Ureter (tissue), 1 donor: ENCODE measurements at regions not wholly inside any gene's neighbourhood (a gene's known extent, or its start where the extent isn't known, plus 50 kb on each side); places are given as distances from the start of the nearest gene placed in this dataset.
A peak's percentile ranks its signal among the peaks of the same experiment; 100 is the strongest.

Experiments used
- DNase-seq: peaks from one replicate; pipeline ENCODE4 v3.0.0-alpha.2; 2020; ENCODE audit warnings: low spot score
- donor health status: DM: yes; HTN: yes; CAD: no.

DNA sequence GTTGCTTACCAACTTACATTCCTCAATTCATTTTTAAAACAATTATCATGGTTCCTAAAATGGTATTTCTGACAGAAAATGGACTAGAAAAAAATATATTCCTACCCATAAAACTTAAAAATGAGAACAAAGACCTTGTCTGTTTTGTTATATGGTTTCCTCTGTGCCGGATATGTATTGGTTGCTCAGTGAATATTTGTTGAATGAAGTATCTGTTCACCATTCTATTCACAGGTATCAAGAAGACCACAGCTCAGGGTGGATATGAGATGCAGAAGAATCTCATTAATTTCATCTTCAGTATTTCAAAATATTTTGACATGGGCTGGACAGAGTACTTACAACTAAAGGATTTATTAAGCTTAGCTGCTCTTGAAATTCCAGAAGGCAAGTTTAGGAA, 58.1 kb downstream of the TUSC7 start:
- DNase-seq, result no peak

GRCh38 chr3:116770815-116771450, 61.4 kb downstream of the TUSC7 start:
- DNase-seq, result peak; percentile 64

- no peak for DNase-seq
Observed at GRCh38 chr3:116776880-116777785, 67.6 kb downstream of the TUSC7 start.

GRCh38 chr3:116785226-116785625, 75.6 kb downstream of the TUSC7 start:
- no peak for DNase-seq

DNA sequence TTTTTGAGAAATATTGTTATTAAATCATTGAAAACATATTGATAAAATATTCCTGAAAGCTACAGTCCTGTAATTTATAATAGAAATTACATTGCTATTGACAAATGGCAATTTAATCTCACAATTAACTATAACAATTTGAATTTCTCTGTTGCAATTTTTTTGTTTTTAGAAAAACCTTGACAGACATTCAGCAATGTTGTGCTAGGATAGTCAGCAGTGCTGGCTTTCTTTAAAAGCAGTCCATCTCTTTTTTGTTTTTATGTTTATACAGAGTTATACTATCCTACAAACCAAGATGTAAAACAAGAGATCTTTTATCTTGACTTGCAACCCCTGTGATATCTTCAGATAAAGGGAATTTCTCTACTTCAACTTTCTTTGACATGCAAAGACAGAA, 93.1 kb downstream of the TUSC7 start:
- DNase-seq, result no peak

DNA sequence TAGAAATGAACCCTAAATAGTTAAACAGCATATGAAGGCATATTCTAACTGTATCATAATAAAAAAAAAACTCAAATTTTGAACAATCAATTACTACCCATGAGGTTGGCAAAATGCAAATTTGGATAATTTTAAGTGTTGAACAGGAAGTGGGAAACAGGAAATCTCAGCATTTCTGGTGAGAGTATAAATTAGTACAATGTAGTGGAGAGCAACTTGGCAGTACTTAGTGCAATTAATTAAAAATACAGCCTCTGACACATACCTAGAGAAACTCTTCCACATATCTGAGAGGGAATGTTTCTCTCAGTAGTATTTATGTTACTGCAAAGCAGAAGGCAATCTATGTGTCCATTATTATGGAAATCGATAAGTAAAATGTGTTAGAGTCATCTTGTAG, 96.8 kb downstream of the TUSC7 start:
- DNase-seq, result no peak

GRCh38 chr3:116808725-116809124, 99.1 kb downstream of the TUSC7 start:
- no peak for DNase-seq

- no peak for DNase-seq
Observed at GRCh38 chr3:116809208-116809607, 99.6 kb downstream of the TUSC7 start.

DNA sequence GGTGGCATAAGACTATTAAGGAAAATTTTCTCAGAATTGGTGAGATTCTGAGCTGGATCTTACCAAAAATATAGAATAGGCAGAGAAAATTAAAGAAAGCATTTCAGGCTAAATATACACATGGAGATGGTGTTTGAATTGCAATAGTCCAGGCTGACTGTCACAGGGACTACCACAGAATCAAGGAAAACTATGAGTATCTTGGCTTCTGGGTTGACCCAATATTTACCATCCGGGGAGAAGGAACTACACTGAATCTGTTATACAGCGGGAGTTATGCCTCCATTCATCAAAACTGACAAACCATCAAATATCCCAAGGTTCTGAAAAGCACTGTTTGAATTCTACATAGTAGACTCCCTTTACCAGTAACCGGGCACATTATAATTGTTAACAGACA, 102.2 kb downstream of the TUSC7 start:
- no peak for DNase-seq

DNA sequence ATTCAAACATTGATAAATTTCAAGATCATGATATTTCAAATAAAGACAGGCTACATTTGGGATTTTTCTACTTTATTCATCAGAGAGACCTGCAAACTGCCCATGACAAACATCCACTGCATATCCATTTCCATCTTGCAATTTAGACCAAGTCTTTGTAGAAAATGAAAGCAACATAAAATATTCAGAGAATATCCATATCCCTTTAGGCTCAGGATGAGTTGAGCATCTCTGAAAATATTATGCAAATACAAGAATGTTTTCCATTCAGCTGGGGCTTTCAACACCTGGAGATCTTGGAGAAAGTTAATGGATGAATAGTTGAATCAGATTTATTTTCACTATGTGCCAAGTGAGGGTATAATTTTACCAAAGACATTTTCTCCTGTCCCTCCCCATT, 103.4 kb downstream of the TUSC7 start:
- no peak for DNase-seq

DNA sequence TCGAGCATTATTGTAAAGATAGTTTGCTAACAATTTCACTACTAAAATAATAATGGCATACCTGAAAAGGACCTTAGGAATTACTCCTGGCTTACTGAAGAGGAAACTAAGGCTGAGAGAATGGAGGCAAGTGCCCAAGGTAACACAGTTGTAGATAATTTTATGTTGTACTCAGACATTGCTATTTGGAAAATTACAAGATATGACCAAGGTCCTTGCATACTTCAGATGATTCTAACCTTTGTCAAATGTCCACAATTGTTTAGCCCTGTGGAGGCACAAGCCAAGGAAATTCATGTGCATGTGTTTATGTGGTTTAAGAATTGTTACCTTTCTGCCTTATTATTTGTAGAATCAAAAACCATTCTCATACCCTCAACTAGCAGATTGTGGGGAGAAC, 105.7 kb downstream of the TUSC7 start:
- no peak for DNase-seq

DNA sequence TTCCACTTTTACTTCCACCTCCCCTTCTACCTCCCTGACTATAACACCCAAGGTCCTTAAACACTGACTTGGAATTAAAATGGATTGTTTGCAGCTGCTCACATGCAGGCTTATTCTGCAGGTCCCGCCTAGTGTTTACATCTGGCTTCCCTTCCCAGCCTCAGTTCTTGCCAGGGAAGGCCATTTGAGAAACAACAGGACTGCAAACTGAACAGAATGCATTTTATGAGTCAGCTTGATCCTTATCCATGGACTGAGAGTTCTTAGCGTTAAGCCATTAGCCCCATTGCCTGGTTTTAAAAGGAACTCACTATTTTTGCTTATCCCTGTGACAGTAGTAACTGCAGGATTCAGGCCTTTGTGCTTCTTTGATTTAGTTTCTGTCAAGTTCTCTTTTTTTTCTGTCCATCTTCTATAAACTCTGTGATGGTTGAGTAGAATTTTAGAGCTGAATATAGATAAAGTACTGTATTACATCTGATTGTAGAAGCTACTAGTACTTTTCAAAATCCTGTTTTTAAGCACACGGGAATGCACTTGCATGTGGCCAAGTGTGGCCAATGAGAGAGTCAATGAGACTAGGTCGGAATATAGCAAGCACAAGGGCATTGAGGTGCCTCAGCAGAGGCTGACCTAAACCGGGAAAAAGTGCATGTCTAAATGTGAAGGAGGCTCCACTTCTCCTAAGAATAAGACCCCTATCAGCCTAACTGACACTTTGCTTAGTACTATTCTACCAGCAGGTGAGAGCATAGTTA, 106.4 kb downstream of the TUSC7 start:
- DNase-seq, result peak; percentile 42

DNA sequence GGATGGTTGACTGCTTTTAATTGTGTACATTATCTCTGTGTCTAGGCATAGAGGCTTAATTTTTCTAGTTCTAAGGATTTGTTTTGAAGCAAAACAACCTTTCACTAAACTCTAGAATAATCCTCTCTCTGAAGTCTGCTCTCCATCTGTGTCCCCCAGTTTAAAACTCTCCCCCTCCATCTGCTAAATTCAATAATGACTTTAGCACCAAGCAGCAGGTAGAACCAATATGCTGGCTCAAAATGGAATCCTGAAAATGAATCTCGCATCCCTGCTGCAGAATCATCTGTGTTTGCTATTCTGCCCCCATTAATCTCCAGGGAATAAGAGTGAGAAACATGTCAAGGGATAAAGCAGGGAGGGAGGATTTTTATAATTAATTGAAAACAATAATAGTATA, 111.8 kb downstream of the TUSC7 start:
- DNase-seq, result no peak

DNA sequence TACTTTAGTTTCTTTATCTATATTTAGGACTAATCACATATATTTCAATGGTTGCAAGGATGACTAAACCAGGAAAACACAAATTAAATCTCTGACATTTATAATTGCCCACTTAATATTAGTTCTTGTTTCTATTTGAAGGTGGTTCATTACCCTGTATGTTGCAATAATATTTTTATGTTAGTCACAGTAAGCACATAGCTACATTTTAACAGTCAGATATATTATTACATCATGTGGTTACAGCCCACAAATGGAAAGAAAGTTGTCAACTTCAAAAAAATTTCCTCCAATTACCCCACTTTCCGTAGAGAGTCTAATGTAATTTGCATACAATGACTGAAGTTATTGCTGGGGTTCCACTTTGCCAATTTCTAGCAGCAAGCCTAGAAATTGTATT, 114.6 kb downstream of the TUSC7 start:
- no peak for DNase-seq

- no peak for DNase-seq
Observed at GRCh38 chr3:116833202-116833601, 123.6 kb downstream of the TUSC7 start.

DNA sequence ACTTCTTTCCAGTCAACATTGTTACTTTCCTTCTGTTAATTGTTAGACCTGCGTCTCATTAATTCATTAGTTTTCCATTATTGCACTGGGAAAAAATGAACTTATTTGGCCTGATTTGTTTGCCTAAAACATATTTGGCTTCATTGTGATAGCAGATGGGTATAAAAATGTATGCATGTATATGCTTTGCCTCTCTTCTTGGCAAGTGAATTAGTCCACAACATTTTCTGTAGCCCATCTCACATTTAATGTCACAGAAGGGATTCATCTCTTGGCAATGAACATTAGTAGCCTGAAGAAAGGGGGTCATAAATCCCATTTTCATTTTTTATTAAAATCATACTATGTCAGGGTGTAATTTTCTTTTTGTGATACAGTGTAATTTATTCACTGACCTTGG, 125.2 kb downstream of the TUSC7 start:
- no peak for DNase-seq

GRCh38 chr3:116835658-116836057, 126.1 kb downstream of the TUSC7 start:
- no peak for DNase-seq

DNA sequence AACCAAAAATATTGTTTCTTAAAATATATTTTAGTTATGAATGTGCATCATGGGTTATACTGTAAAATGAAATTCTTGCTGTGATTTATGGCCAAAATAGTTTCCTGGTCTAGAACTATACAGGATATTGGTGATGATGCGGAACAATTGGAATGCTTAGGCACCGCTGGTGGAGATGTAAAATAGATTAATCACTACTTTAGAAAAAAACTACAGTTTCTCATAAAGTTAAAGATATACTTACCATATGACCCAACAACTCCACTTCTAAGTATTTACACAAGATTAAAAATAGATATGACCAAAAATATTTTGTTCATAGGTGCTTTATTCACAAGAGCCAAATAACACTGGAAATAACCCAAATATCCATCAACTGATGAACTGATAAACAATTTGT, 126.7 kb downstream of the TUSC7 start:
- no peak for DNase-seq

DNA sequence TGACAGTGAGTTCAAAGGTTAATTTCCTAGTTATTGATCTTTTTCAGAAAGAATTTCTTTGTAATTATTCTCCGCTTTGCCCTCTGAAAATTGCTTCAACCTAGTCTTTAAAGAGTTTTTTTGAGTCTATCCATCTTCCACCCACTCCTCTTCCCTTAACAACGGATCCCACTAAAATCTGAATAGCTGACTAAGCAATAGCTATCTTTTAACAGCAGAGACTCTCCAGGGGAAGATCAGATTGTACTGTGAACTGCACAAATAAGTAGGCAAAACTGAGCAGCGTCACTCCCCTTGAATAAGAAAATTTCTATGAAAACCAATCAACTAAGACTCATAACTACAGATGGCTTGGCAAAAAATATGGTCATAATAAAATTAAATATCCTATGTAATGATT, 127.9 kb downstream of the TUSC7 start:
- DNase-seq, result no peak

GRCh38 chr3:116841003-116841735, 131.6 kb downstream of the TUSC7 start:
- no peak for DNase-seq

GRCh38 chr3:116842254-116842957, 132.8 kb downstream of the TUSC7 start:
- DNase-seq, result no peak
